HEK293T (cell line): ENCODE measurements at regions not wholly inside any gene's neighbourhood (a gene's known extent, or its start where the extent isn't known, plus 50 kb on each side); places are given as distances from the start of the nearest gene placed in this dataset.

Experiments used
- ARNT ChIP-seq: fragments of 450-650 bp; IDR thresholded peaks from 2 replicates; pipeline ENCODE4 v1.6.1; 2017; ENCODE audit warnings: mild to moderate bottlenecking
- BHLHE40 ChIP-seq: fragments of 450-650 bp; IDR thresholded peaks from 2 replicates; pipeline ENCODE4 v1.6.1; 2016; ENCODE audit warnings: mild to moderate bottlenecking, moderate library complexity, borderline replicate concordance
- ELF4 ChIP-seq: fragments of 450-650 bp; IDR thresholded peaks from 2 replicates; pipeline ENCODE4 v1.6.1; 2017; ENCODE audit warnings: antibody characterized with exemption
- FOXA1 ChIP-seq: fragments of 450-650 bp; IDR thresholded peaks from 2 replicates; pipeline ENCODE4 v1.6.1; 2016; ENCODE audit warnings: mild to moderate bottlenecking
- FOXK2 ChIP-seq: fragments of 450-650 bp; IDR thresholded peaks from 2 replicates; pipeline ENCODE4 v1.6.1; 2016; ENCODE audit warnings: mild to moderate bottlenecking
- FOXM1 ChIP-seq: fragments of 450-650 bp; IDR thresholded peaks from 2 replicates; pipeline ENCODE4 v1.6.1; 2017; ENCODE audit warnings: mild to moderate bottlenecking, borderline replicate concordance
- HDGF ChIP-seq: fragments of 450-650 bp; IDR thresholded peaks from 2 replicates; pipeline ENCODE4 v1.6.1; 2017; ENCODE audit warnings: antibody characterized with exemption, borderline replicate concordance
- NFRKB ChIP-seq: fragments of 450-650 bp; IDR thresholded peaks from 2 replicates; pipeline ENCODE4 v1.6.1; 2016; ENCODE audit warnings: mild to moderate bottlenecking, moderate library complexity
- SP1 ChIP-seq: fragments of 450-650 bp; IDR thresholded peaks from 2 replicates; pipeline ENCODE4 v1.6.1; 2017
- SUZ12 ChIP-seq: fragments of 450-650 bp; IDR thresholded peaks from 2 replicates; pipeline ENCODE4 v1.6.1; 2016; ENCODE audit warnings: mild to moderate bottlenecking
- TARDBP ChIP-seq: fragments of 450-650 bp; IDR thresholded peaks from 2 replicates; pipeline ENCODE4 v1.6.1; 2016
- ZNF384 ChIP-seq: fragments of 450-650 bp; IDR thresholded peaks from 2 replicates; pipeline ENCODE4 v1.6.1; 2016
- TF ChIP-seq, protein P1 (sequence below): fragments of 450-650 bp; IDR thresholded peaks from 2 replicates; pipeline ENCODE4 v1.6.1; 2016

DNA sequence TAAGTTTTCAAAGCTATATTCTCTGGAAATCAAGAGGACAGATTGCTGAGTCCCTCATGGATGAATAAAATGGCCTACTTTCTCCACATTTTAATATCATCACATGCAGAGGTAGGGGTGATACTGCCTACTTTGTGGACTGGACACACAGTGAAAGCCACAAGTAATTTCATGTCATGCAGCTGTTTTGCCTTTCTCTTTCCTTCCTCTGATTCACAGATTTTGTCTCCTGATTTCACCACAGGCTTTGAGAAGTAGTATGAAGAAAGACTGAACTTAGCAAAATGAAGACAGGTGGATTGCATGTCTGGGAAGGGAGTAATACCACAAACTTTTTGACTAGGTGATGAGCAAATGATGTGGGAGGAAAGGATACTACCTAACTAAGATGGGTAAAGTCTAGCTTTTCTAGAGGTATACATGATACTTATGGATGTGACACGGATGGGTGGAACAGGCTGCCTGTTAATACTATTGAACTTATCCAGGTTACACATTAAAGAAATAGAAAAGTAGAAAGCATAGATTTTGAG, 478.4 kb upstream of the GOT2 start:
- TF ChIP-seq FOXA1: no peak
- no peak for TF ChIP-seq FOXK2
- no peak for TF ChIP-seq BHLHE40
- TF ChIP-seq TARDBP: no peak
- no peak for TF ChIP-seq NFRKB
- TF ChIP-seq ZNF384: no peak
- TF ChIP-seq ELF4: no peak
- TF ChIP-seq, protein P1, sequence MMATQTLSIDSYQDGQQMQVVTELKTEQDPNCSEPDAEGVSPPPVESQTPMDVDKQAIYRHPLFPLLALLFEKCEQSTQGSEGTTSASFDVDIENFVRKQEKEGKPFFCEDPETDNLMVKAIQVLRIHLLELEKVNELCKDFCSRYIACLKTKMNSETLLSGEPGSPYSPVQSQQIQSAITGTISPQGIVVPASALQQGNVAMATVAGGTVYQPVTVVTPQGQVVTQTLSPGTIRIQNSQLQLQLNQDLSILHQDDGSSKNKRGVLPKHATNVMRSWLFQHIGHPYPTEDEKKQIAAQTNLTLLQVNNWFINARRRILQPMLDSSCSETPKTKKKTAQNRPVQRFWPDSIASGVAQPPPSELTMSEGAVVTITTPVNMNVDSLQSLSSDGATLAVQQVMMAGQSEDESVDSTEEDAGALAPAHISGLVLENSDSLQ: no peak
- TF ChIP-seq FOXM1: no peak
- no peak for TF ChIP-seq ARNT
- no peak for TF ChIP-seq SUZ12
- TF ChIP-seq SP1: no peak
- TF ChIP-seq HDGF: no peak
